H9 (cell line): ENCODE measurements at regions not wholly inside any gene's neighbourhood (a gene's known extent, or its start where the extent isn't known, plus 50 kb on each side); places are given as distances from the start of the nearest gene placed in this dataset.

ENCODE experiments used
- DNase-seq: peaks from one replicate; pipeline ENCODE4 v3.0.0-alpha.2; 2017
- H2AFZ ChIP-seq: one replicate; pipeline ENCODE4 v1.6.1; 2013; ENCODE audit warnings: mild to moderate bottlenecking, low read length, control low read depth, moderate library complexity
- H2AK5ac ChIP-seq: 2 replicates; pipeline ENCODE4 v1.6.1; 2013; ENCODE audit warnings: low read length, control low read depth, mixed read lengths; ENCODE audit not compliant: insufficient read length
- H2BK120ac ChIP-seq: one replicate; pipeline ENCODE4 v1.6.1; 2013; ENCODE audit warnings: low read depth, mild to moderate bottlenecking, low read length, control low read depth, inconsistent platforms; ENCODE audit not compliant: poor library complexity, severe bottlenecking
- H2BK12ac ChIP-seq: 2 replicates; pipeline ENCODE4 v1.6.1; 2013; ENCODE audit warnings: low read length, control low read depth, mixed read lengths, low read depth; ENCODE audit not compliant: insufficient read length
- H2BK15ac ChIP-seq: 2 replicates; pipeline ENCODE4 v1.6.1; 2013; ENCODE audit warnings: low read depth, low read length, control low read depth
- H2BK20ac ChIP-seq: one replicate; pipeline ENCODE4 v1.6.1; 2013; ENCODE audit warnings: low read depth, mild to moderate bottlenecking, low read length, control low read depth, inconsistent platforms; ENCODE audit not compliant: poor library complexity, severe bottlenecking
- H2BK5ac ChIP-seq: 2 replicates; pipeline ENCODE4 v1.6.1; 2013; ENCODE audit warnings: low read length, control low read depth, mixed read lengths; ENCODE audit not compliant: insufficient read length
- H3K14ac ChIP-seq: 2 replicates; pipeline ENCODE4 v1.6.1; 2013; ENCODE audit warnings: low read length, control low read depth; ENCODE audit not compliant: insufficient read depth
- H3K18ac ChIP-seq: 2 replicates; pipeline ENCODE4 v1.6.1; 2013; ENCODE audit warnings: low read depth, mild to moderate bottlenecking, mixed read lengths, low read length, control low read depth; ENCODE audit not compliant: insufficient read length
- H3K23ac ChIP-seq: 2 replicates; pipeline ENCODE4 v1.6.1; 2013; ENCODE audit warnings: low read length, control low read depth, mixed read lengths, low read depth; ENCODE audit not compliant: insufficient read length
- H3K23me2 ChIP-seq: 2 replicates; pipeline ENCODE4 v1.6.1; 2013; ENCODE audit warnings: low read depth, mild to moderate bottlenecking, mixed read lengths, low read length, control low read depth; ENCODE audit not compliant: insufficient read length, poor library complexity, severe bottlenecking
- H3K27ac ChIP-seq: 2 replicates; pipeline ENCODE4 v1.5.1; 2013; ENCODE audit warnings: low read length, control low read depth, mixed read lengths, low read depth; ENCODE audit not compliant: insufficient read length
- H3K27me3 ChIP-seq: 2 replicates; pipeline ENCODE4 v1.6.1; 2013; ENCODE audit warnings: low read length, control low read depth, inconsistent platforms; ENCODE audit not compliant: insufficient read depth
- H3K4ac ChIP-seq: 2 replicates; pipeline ENCODE4 v1.6.1; 2013; ENCODE audit warnings: low read depth, mild to moderate bottlenecking, control low read depth, inconsistent platforms, low read length, moderate library complexity
- H3K4me1 ChIP-seq: 2 replicates; pipeline ENCODE4 v1.6.1; 2013; ENCODE audit warnings: low read length, control low read depth, inconsistent platforms; ENCODE audit not compliant: insufficient read depth
- H3K4me2 ChIP-seq: 2 replicates; pipeline ENCODE4 v1.6.1; 2013; ENCODE audit warnings: low read length, control low read depth, mixed read lengths; ENCODE audit not compliant: insufficient read length, insufficient read depth
- H3K56ac ChIP-seq: 2 replicates; pipeline ENCODE4 v1.6.1; 2013; ENCODE audit warnings: low read depth, mild to moderate bottlenecking, mixed read lengths, low read length, control low read depth; ENCODE audit not compliant: insufficient read length
- H3K79me1 ChIP-seq: 2 replicates; pipeline ENCODE4 v1.6.1; 2013; ENCODE audit warnings: low read depth, mild to moderate bottlenecking, moderate library complexity, low read length, control low read depth, inconsistent platforms; ENCODE audit not compliant: insufficient read depth, poor library complexity, severe bottlenecking
- H3K79me2 ChIP-seq: 2 replicates; pipeline ENCODE4 v1.6.1; 2013; ENCODE audit warnings: low read length, control low read depth, inconsistent platforms; ENCODE audit not compliant: insufficient read depth
- H3K9ac ChIP-seq: 2 replicates; pipeline ENCODE4 v1.6.1; 2013; ENCODE audit warnings: low read length, control low read depth, mixed read lengths; ENCODE audit not compliant: insufficient read length; ENCODE audit errors: extremely low read depth
- H3K9me3 ChIP-seq: one replicate; pipeline ENCODE4 v1.6.1; 2013; ENCODE audit warnings: low read depth, low read length, inconsistent platforms; ENCODE audit not compliant: control insufficient read depth
- H3T11ph ChIP-seq: one replicate; pipeline ENCODE4 v1.6.1; 2013; ENCODE audit warnings: mild to moderate bottlenecking, low read length, control low read depth, inconsistent platforms
- H4K20me1 ChIP-seq: one replicate; pipeline ENCODE4 v1.6.1; 2013; ENCODE audit not compliant: control insufficient read depth, insufficient read length, insufficient read depth
- H4K5ac ChIP-seq: 2 replicates; pipeline ENCODE4 v1.6.1; 2013; ENCODE audit warnings: low read depth, mild to moderate bottlenecking, mixed read lengths, low read length, control low read depth; ENCODE audit not compliant: insufficient read length
- H4K8ac ChIP-seq: replicated peaks from 2 replicates; pipeline ENCODE4 v1.6.1; 2013; ENCODE audit warnings: low read length, control low read depth, mixed read lengths, low read depth; ENCODE audit not compliant: insufficient read length
- H4K91ac ChIP-seq: 2 replicates; pipeline ENCODE4 v1.6.1; 2013; ENCODE audit warnings: low read depth, mild to moderate bottlenecking, moderate library complexity, mixed read lengths, low read length, control low read depth; ENCODE audit not compliant: insufficient read length
- H3K27ac Mint-ChIP-seq, 3 experiments: 2 replicates in 2 of 3; 3 replicates in 1 of 3; pipeline ENCODE4 v1.8.0; 2020 to 2021; ENCODE audit warnings: mixed read lengths in 3 of 3, mild to moderate bottlenecking in 1 of 3, moderate library complexity in 1 of 3
- H3K27me3 Mint-ChIP-seq: 2 replicates; pipeline ENCODE4 v1.8.0; 2021; ENCODE audit warnings: low read depth, mild to moderate bottlenecking, moderate library complexity, mixed read lengths
- H3K36me3 Mint-ChIP-seq, 3 experiments: 2 replicates in 2 of 3; 3 replicates in 1 of 3; pipeline ENCODE4 v1.8.0; 2020 to 2021; ENCODE audit warnings: low read depth in 3 of 3, mixed read lengths in 3 of 3; ENCODE audit not compliant: insufficient read depth in 1 of 3
- H3K4me1 Mint-ChIP-seq, 2 experiments: 2 replicates each; pipeline ENCODE4 v1.8.0; 2020; ENCODE audit warnings: mixed read lengths in 2 of 2
- H3K4me3 Mint-ChIP-seq, 2 experiments: 2 replicates in 1 of 2; 3 replicates in 1 of 2; pipeline ENCODE4 v1.8.0; 2020 to 2021; ENCODE audit warnings: mild to moderate bottlenecking in 2 of 2, mixed read lengths in 2 of 2, moderate library complexity in 1 of 2
- H3K9me3 Mint-ChIP-seq, 2 experiments: 2 replicates in 1 of 2; 3 replicates in 1 of 2; pipeline ENCODE4 v1.8.0; 2020; ENCODE audit warnings: mild to moderate bottlenecking in 2 of 2, mixed read lengths in 2 of 2, moderate library complexity in 1 of 2
- CTCF ChIP-seq: fragments of 200-600 bp; sonication (generic); conservative IDR thresholded peaks from 3 replicates; pipeline ENCODE4 v1.8.0; 2021; ENCODE audit warnings: antibody characterized with exemption, mild to moderate bottlenecking
- WGBS: extraction: QIAGEN DNeasy Blood & Tissue Kit; methylation state at CpG from one replicate; pipeline ENCODE4 v1.1.7; 2013; ENCODE audit warnings: missing lambda C conversion rate, low lambda C conversion rate, mixed read lengths; ENCODE audit not compliant: insufficient read length; ENCODE audit errors: extremely low coverage; 5-methylcytosine and 5-hydroxymethylcytosine counted together

- Histone ChIP-seq H4K91ac (no peak overlapping the region), H2BK12ac (no peak overlapping the region), H2BK20ac (no peak overlapping the region), H2BK15ac (no peak overlapping the region), H4K8ac (no peak overlapping the region), H2BK5ac (no peak overlapping the region), H3K79me1 (no peaks in the 10 kb centered on the region), H3K4me1 (peaks cover 12% of the 10 kb centered on the region), H3K4ac (no peak overlapping the region), H3K4me2 (no peak overlapping the region), H3K79me2 (no peaks in the 10 kb centered on the region), H3K23ac (no peak overlapping the region), H3T11ph (no peak overlapping the region), H4K5ac (no peak overlapping the region), H2BK120ac (no peak overlapping the region), H3K9me3 (no peaks in the 10 kb centered on the region), H3K27ac (no peak overlapping the region), H3K9ac (no peak overlapping the region), H3K56ac (no peak overlapping the region), H3K18ac (no peak overlapping the region), H2AFZ (no peak overlapping the region), H4K20me1 (no peaks in the 10 kb centered on the region), H3K14ac (no peak overlapping the region), H3K27me3 (no peaks in the 10 kb centered on the region), H2AK5ac (no peak overlapping the region), H3K23me2 (no peaks in the 10 kb centered on the region)
- no peak for DNase-seq
- H3K27ac Mint-ChIP-seq, result no peak overlapping the region
- no peak overlapping the region for H3K4me3 Mint-ChIP-seq
- no peaks in the 10 kb centered on the region for H3K36me3 Mint-ChIP-seq
- no peaks in the 10 kb centered on the region; a peak in 1 of 5 replicates for H3K9me3 Mint-ChIP-seq
- TF ChIP-seq CTCF, result no peak
- no CpG with 5 or more reads among the region's 8 CpGs for WGBS
- peaks cover 17% of the 10 kb centered on the region for H3K27me3 Mint-ChIP-seq
- H3K4me1 Mint-ChIP-seq, result peaks cover 15 to 19% of the 10 kb centered on the region in 2 experiments
These were observed 271.6 kb upstream of the TNRC6C start for GRCh38 chr17:77686903-77687302.
